Stimulated activated naive CD8-positive, alpha-beta T cell treated with anti-CD3 and anti-CD28 coated beads, Interleukin-15, amount 100 ng/mL, for 72 hours (primary cell): ENCODE measurements at regions not wholly inside any gene's neighbourhood (a gene's known extent, or its start where the extent isn't known, plus 50 kb on each side); places are given as distances from the start of the nearest gene placed in this dataset.

Experiments used
- ATAC-seq: fragments of 150-1000 bp; cut with Tn5 transposase; 2 replicates; pipeline ENCODE4 v1.10.0; 2021; ENCODE audit warnings: mild to moderate bottlenecking, moderate library complexity
- DNase-seq, 2 donors: peaks; one replicate each; pipeline ENCODE4 v3.0.0; 2021 to 2022
- H3K27ac Mint-ChIP-seq, 2 donors: one replicate each; pipeline ENCODE4 v1.8.0; 2022; ENCODE audit warnings: mild to moderate bottlenecking in 2 of 2, mixed read lengths in 2 of 2, moderate library complexity in 2 of 2
- H3K27me3 Mint-ChIP-seq: one replicate; pipeline ENCODE4 v1.8.0; 2022; ENCODE audit warnings: mixed read lengths
- H3K4me1 Mint-ChIP-seq: one replicate; pipeline ENCODE4 v1.8.0; 2022; ENCODE audit warnings: mild to moderate bottlenecking, mixed read lengths
- H3K4me3 Mint-ChIP-seq, 2 donors: one replicate each; pipeline ENCODE4 v1.8.0; 2022; ENCODE audit warnings: mild to moderate bottlenecking in 2 of 2, mixed read lengths in 2 of 2, moderate library complexity in 1 of 2
- H3K9me3 Mint-ChIP-seq, 2 donors: one replicate each; pipeline ENCODE4 v1.8.0; 2022; ENCODE audit warnings: mixed read lengths in 2 of 2

DNA sequence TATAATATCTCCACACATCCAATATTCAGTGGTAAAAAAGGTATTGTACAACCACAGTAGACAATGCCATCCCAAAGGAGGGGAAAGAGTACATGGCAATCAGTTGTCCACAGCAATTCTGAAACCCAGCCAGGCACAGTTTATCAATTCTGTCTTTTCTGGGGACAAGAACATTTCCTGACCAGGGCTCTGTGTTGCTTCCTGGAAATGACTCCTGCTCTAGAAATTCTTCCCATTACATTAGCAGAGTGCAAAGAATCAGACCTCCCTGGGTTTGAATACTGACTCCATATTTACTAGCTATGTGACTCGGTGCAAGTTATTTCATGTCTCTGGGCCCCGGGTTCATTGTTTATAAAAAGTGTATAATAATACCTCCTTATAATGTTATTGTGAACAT is 220.4 kb upstream of the CFAP20DC start:
- no peak overlapping the region for H3K4me3 Mint-ChIP-seq
- peaks cover 5% of the 10 kb centered on the region for H3K4me1 Mint-ChIP-seq
- no peak overlapping the region for H3K27ac Mint-ChIP-seq
- ATAC-seq = no peak
- H3K27me3 Mint-ChIP-seq = no peaks in the 10 kb centered on the region
- no peak for DNase-seq
- peaks cover 0 to 3% of the 10 kb centered on the region in 2 donors for H3K9me3 Mint-ChIP-seq

DNA sequence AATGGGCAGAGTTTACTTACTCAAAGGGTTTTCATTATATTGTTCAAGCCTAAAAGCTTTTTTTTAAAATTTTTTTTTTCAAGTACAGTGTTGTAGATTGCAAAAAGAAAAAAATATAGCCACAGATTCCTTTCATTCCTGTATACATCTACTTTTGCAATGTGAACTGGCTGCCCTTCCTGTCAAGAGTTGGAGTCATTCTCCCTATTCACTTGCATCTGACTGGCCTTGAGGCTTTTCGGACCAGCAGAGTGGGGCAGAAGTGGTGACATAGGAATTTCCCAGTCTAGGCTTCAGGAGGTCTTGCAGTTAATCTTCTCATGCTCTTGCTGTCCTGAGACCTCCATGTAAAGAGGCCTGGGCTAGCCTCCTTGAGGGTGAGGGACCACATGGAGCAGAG is 218.3 kb upstream of the CFAP20DC start:
- Mint-ChIP-seq H3K4me1 (peaks cover 5% of the 10 kb centered on the region), H3K4me3 (no peak overlapping the region), H3K9me3 (peaks cover 14 to 16% of the 10 kb centered on the region in 2 donors), H3K27ac (no peak overlapping the region), H3K27me3 (no peaks in the 10 kb centered on the region)
- no peak for DNase-seq
- no peak for ATAC-seq

DNA sequence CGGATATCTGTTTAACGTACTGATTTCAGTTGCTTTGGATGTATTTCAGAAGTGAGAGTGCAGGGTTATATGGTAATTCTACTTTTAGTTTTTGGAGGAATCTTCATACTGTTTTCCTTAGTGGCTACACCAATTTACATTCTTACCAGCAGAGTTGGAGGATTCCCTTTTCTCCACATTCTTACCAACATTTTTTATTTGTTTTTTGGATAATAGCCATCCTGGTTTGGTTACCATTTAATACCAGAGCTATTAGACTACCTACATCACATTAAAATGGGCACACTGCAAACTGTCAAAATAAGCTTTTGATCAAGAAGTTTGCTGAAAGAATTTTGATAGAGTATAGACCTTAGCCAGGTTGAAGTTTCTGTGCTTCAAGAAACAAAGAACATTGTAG is 217.2 kb upstream of the CFAP20DC start:
- no peak overlapping the region for H3K4me3 Mint-ChIP-seq
- ATAC-seq (no peak), DNase-seq (no peak)
- H3K9me3 Mint-ChIP-seq = peaks cover 16 to 20% of the 10 kb centered on the region in 2 donors
- no peak overlapping the region for H3K27ac Mint-ChIP-seq
- peaks cover 5% of the 10 kb centered on the region for H3K4me1 Mint-ChIP-seq
- H3K27me3 Mint-ChIP-seq = no peaks in the 10 kb centered on the region

DNA sequence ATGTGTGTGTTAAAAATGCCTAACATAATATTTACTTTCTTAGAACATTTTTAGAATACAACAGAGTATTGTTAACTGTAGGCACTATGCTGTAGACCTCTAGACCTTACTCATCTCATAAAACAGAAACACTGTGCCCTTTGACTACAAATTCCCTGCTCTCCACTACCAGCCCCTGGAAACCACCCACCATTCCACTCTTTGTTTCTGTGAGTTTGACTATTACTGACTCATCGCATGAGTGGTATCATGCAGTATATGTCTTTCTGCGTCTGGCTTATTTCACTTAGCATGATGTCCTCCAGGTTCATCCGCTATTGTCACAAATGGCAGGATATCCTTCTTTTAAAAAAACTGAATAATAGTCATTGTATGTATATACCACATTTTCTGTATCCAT is 216.7 kb upstream of the CFAP20DC start:
- Mint-ChIP-seq H3K27me3 (no peaks in the 10 kb centered on the region), H3K4me3 (no peak overlapping the region), H3K4me1 (peaks cover 5% of the 10 kb centered on the region), H3K9me3 (peaks cover 16 to 20% of the 10 kb centered on the region in 2 donors), H3K27ac (no peak overlapping the region)
- DNase-seq = no peak
- ATAC-seq = no peak

DNA sequence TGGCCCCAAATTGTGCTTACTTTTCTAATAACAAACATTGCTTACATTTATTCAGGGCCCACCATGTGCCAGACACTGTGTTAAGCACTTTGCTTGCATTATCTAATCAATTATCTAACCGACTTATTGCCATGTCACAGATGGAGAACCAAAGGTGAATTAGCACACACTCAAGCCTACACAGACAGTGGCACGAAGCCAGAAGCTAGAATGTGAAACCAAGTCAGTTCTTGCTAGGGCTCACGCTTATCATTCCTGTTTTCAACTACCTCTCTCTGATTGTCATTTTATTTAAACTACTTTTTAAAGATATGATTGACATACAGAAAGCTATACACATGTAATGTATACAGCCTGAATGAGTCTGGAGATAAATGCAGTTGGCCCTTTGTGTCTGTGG is 215.7 kb upstream of the CFAP20DC start:
- peaks cover 16 to 20% of the 10 kb centered on the region in 2 donors for H3K9me3 Mint-ChIP-seq
- no peak overlapping the region for H3K27ac Mint-ChIP-seq
- DNase-seq = no peak
- no peak for ATAC-seq
- peaks cover 5% of the 10 kb centered on the region for H3K4me1 Mint-ChIP-seq
- no peaks in the 10 kb centered on the region for H3K27me3 Mint-ChIP-seq
- H3K4me3 Mint-ChIP-seq = no peak overlapping the region

DNA sequence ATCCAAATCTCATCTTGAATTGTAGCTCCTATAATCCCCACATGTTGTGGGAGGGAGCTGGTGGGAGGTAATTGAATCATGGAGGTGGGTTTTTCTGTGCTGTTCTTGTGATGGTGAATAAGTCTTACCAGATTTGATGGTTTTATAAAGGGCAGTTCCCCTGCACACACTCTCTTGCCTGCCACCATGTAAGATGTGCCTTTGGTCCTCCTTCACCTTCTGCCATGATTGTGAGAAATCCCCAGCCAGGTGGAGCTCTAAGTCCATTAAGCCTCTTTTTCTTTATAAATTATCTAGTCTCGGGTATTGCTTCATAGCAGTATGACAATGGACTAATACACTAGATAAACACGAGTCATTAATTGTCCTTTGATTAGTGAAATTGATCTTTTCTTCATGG is 214.5 kb upstream of the CFAP20DC start:
- no peak overlapping the region for H3K27ac Mint-ChIP-seq
- DNase-seq = no peak
- no peak for ATAC-seq
- H3K9me3 Mint-ChIP-seq = peaks cover 16 to 20% of the 10 kb centered on the region in 2 donors
- H3K4me1 Mint-ChIP-seq = peaks cover 5% of the 10 kb centered on the region
- no peaks in the 10 kb centered on the region for H3K27me3 Mint-ChIP-seq
- H3K4me3 Mint-ChIP-seq = no peak overlapping the region

DNA sequence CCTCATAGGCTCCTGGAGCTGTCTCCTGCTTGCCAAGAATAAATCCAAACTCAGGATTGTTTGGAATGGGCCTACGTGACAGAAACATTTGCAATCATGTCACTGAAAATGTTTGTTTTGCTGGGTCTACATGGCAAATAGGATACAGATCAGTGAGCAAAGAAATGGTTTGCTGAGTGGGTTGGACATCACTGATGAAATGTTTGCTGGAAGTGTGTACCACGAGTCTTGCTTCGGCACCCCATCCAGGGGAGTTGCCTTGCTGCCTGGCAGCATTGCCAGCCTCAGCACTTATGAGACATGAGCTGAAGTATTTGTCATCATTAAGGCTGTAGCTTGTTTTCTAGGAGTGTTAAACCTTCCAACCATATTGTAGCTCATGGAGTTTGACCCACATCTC is 213.3 kb upstream of the CFAP20DC start:
- Mint-ChIP-seq H3K4me1 (peaks cover 5% of the 10 kb centered on the region), H3K4me3 (no peak overlapping the region)

DNA sequence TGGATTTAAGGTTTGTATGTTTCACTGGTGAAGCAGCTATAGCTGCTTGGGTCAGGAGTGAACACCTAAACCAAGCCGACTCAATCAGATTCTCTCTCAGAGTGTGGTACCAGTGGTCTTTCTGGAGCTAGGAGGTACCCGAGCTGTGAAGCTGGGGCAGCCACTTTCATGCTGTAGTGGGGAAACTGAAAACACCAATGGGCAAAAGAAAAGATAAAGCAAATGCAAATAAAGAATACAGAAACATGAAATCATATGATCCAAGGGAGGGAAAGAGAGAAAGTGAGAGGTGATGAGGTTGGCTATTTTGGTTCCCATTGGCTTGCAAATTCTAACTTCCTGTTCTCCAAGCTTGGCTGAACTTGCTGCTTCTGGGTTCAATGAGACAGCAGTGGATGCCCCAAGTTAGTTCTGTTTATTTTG is 212.3 kb upstream of the CFAP20DC start:
- no peak overlapping the region for H3K4me3 Mint-ChIP-seq
- no peak for ATAC-seq
- no peak overlapping the region for H3K27ac Mint-ChIP-seq
- no peaks in the 10 kb centered on the region for H3K27me3 Mint-ChIP-seq
- H3K4me1 Mint-ChIP-seq = peaks cover 5% of the 10 kb centered on the region
- H3K9me3 Mint-ChIP-seq = peaks cover 16 to 20% of the 10 kb centered on the region in 2 donors
- DNase-seq = no peak

More for the DNA sequence above, 213.3 kb upstream of the CFAP20DC start:
- Mint-ChIP-seq H3K9me3 (peaks cover 16 to 20% of the 10 kb centered on the region in 2 donors), H3K27ac (no peak overlapping the region), H3K27me3 (no peaks in the 10 kb centered on the region)
- no peak for DNase-seq
- no peak for ATAC-seq

DNA sequence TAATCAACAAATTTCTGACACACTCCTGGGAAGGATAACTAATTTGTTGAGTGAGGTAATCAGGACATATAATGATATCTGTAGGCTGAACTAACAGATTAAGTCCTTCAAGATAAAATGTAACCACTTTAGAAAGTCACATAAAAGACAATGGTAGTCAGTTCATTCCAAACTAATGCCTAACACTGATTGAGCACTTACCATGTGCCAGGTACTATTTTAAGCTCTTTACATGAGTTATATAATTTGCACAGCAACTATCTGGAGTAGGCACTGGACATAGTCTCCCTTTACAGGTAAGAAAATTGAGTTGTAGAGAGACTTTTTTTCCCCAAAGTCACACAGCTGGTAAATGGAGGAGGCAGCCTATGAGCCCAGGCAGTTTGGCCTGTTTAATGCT is 211.2 kb upstream of the CFAP20DC start:
- DNase-seq = no peak
- Mint-ChIP-seq H3K4me1 (no peaks in the 10 kb centered on the region), H3K4me3 (no peak overlapping the region), H3K27ac (no peak overlapping the region), H3K27me3 (no peaks in the 10 kb centered on the region), H3K9me3 (peaks cover 12 to 20% of the 10 kb centered on the region in 2 donors)
- no peak for ATAC-seq

DNA sequence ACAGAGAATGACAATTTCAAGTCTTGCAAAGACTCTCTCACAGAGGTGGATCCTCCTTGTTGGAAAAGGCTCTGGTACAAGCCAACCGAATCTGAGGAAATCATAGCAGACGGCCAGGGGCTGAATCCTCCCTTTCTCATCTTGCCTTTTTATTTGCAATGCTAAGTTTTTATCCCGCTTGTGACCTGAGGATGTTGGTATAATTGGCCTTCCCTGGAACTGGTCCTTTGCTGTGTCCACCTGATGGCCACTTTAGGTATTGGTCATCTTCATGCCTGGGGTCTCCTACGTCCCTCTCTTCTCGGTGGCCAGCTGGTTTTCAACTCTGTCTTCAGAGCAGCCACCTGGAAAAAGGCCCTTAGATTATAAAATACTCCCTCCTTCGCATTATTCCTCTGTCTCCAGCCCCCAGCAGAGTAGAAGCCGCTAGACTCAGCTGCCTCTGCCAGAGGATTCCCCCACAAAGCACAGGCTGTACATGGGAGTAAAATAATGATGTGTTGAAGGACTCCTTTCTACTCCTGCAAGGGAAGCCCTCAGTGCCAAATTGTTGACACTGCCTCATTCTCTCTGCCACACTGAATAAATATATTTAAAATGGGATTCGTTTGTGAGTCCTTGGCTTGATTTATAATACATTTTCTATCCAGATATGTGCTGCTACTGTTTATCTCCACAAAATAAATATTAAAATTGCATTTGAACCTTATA is 208.9 kb upstream of the CFAP20DC start:
- Mint-ChIP-seq H3K4me1 (no peaks in the 10 kb centered on the region), H3K9me3 (peaks cover 1 to 8% of the 10 kb centered on the region in 2 donors), H3K27me3 (no peaks in the 10 kb centered on the region), H3K27ac (no peak overlapping the region), H3K4me3 (no peak overlapping the region)
- DNase-seq (no peak), ATAC-seq (no peak)

DNA sequence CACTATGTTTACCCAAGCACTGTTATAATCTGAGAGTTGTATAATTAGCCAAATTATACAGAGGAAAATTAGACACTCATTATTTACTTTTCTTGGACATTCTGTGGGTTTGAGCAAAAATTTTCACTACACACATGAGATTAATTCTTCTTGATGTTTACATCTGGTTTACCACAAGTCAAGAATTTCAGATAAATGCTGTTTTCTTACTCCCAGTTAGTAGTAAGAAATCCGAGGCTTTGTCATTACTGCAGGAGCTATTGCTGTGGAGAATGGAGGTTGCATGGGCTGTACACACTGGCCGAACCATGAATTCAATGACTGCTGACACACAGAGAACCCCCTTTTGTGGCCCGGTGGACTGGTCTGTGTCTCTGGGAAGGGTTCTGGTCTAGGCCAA is 207.7 kb upstream of the CFAP20DC start:
- ATAC-seq (no peak), DNase-seq (no peak)
- no peak overlapping the region for H3K4me3 Mint-ChIP-seq
- H3K4me1 Mint-ChIP-seq = no peaks in the 10 kb centered on the region
- H3K27me3 Mint-ChIP-seq = no peaks in the 10 kb centered on the region
- peaks cover 0 to under 1% of the 10 kb centered on the region in 2 donors for H3K9me3 Mint-ChIP-seq
- H3K27ac Mint-ChIP-seq = no peak overlapping the region

DNA sequence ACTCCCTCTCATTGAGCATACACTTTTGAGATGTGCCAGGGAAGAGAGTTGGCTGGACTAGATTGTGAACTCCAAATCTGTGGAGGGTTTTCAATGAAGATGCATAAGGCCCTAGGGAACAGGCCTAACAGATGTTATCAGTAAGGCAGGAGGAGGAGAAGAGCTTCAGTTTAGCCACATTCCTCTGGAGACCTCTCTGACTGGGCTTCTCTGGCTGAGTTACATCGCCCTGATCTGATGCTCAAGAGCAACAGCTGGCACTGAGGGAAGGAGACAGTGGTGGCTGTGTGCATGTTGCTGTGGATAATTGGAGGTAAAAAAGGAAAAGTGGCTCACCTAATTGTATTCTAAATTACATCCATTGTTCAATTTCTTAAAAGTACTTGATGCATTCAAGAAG is 206.4 kb upstream of the CFAP20DC start:
- no peak for DNase-seq
- no peaks in the 10 kb centered on the region for H3K27me3 Mint-ChIP-seq
- H3K4me3 Mint-ChIP-seq = no peak overlapping the region
- no peak for ATAC-seq
- H3K4me1 Mint-ChIP-seq = no peaks in the 10 kb centered on the region
- H3K27ac Mint-ChIP-seq = no peak overlapping the region
- no peaks in the 10 kb centered on the region for H3K9me3 Mint-ChIP-seq

DNA sequence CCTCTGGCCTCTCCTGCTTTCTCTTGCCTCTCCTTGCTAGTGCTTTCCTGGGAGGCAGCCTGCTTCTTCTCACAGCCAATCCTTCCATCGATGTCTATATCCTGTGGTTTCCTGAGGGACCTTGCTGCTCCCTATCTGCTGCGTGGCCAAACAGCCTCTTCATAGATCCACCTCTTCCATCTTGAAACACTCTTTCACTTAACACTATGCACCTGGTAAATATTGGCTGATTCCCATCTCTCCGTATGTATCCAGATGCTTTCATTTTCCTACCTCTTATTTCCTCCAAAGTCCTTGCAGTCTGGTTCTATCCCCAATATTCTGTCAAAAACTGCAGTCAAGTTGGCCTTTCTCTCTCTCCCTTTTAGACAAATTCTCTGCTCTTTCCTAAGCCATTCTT is 205.2 kb upstream of the CFAP20DC start:
- no peak overlapping the region for H3K4me3 Mint-ChIP-seq
- H3K27ac Mint-ChIP-seq = no peak overlapping the region
- no peak for DNase-seq
- no peaks in the 10 kb centered on the region for H3K4me1 Mint-ChIP-seq
- H3K27me3 Mint-ChIP-seq = no peaks in the 10 kb centered on the region
- H3K9me3 Mint-ChIP-seq = no peaks in the 10 kb centered on the region
- ATAC-seq = no peak

DNA sequence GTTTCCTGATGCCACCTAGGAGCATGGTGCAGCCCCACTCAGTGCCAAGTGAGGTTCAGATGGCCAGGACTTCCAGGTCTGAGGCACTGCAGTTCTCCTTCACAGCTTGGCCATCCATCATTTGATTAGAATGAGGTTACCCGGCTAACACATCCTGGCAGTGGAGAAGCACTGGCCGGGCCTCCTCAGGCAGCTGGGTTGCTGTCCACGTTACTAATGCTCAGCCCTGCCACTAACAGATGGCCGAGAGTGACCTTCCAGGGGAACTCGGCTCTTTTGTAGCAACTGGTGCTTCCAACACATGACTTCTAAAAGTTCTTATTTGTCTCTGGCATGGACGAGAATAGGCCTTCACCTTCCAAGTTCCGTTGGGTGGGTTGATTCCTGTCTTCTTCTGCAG is 204.6 kb upstream of the CFAP20DC start:
- no peaks in the 10 kb centered on the region for H3K27me3 Mint-ChIP-seq
- H3K4me1 Mint-ChIP-seq = no peaks in the 10 kb centered on the region
- peaks cover 3% of the 10 kb centered on the region in 2 donors for H3K9me3 Mint-ChIP-seq
- H3K27ac Mint-ChIP-seq = no peak overlapping the region
- DNase-seq (no peak), ATAC-seq (no peak)
- no peak overlapping the region for H3K4me3 Mint-ChIP-seq

DNA sequence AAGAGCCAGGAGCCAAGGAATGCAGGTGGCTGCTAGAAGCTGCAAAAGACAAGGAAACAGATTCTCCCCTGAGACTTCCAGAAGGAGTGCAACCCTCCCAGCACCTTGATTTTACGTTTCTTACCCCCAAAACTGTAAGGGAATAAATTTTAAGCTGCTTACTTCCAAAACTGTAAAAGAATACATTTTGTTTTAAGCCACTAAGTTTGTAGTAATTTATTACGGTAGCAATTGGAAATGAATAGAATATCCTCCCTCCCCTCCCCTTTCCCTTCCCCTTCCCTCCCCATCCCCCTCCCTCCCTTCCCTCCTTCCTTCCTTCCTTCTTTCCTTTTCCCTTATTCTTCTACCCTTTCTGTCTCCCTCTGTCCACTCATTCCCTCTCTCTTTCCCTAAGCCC is 203.7 kb upstream of the CFAP20DC start:
- Mint-ChIP-seq H3K9me3 (peaks cover 9 to 12% of the 10 kb centered on the region in 2 donors), H3K4me3 (no peak overlapping the region)
- no peak for ATAC-seq

DNA sequence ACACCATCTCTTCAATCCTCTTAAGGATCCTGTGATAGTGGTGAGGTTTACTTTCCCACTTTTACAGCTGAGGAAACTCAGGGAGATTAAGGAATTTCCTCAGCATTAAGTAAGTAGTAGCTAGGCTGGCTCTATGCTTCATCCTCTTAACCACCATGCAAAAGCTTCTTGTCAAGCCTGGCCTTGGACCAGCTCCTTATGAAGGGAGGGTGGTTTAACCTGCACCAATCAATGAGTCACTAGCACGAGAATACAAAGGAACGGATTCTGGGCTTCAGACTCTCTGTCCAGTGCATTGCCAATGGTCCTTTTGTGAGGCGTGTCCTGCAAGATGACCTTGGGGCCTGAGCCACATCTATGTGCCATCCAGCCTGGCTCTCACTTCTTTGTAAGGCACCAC is 202.0 kb upstream of the CFAP20DC start:
- Mint-ChIP-seq H3K9me3 (peaks cover 12 to 13% of the 10 kb centered on the region in 2 donors), H3K4me3 (no peak overlapping the region), H3K27ac (no peak overlapping the region), H3K4me1 (no peaks in the 10 kb centered on the region), H3K27me3 (no peaks in the 10 kb centered on the region)
- DNase-seq = no peak
- ATAC-seq = no peak

More for the DNA sequence above, 203.7 kb upstream of the CFAP20DC start:
- no peaks in the 10 kb centered on the region for H3K4me1 Mint-ChIP-seq
- no peaks in the 10 kb centered on the region for H3K27me3 Mint-ChIP-seq
- H3K27ac Mint-ChIP-seq = no peak overlapping the region
- DNase-seq = no peak

DNA sequence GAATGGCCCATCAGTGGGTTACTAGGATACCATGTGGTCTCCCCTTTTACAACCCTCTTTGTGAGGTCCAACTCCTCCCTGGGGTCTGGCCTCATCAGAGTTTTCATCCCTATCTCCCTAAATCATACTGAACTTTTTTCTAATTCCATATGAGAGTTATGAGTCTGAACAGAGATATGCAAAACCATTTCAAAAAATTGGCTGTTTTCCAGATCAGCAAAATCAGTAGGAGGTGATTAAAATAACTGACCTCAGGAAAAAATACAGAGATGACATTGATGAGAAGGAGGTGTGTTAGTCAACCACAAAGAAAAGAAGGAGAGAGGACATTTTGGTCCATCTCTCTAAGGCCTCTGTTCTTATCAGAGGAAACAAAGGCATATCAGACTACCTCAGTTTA is 200.8 kb upstream of the CFAP20DC start:
- no peaks in the 10 kb centered on the region for H3K4me1 Mint-ChIP-seq
- H3K27ac Mint-ChIP-seq = no peak overlapping the region
- no peak overlapping the region for H3K4me3 Mint-ChIP-seq
- DNase-seq (no peak), ATAC-seq (no peak)
- no peaks in the 10 kb centered on the region for H3K27me3 Mint-ChIP-seq
- H3K9me3 Mint-ChIP-seq = peaks cover 12 to 13% of the 10 kb centered on the region in 2 donors
